Activated naive CD4-positive, alpha-beta T cell treated with anti-CD3 and anti-CD28 coated beads for 36 hours (primary cell): ENCODE measurements at regions not wholly inside any gene's neighbourhood (a gene's known extent, or its start where the extent isn't known, plus 50 kb on each side); places are given as distances from the start of the nearest gene placed in this dataset.

ENCODE experiments used
- CTCF ChIA-PET: fragments of 350-600 bp; sonication (Branson Sonifier 250); formaldehyde crosslinking; loops from one replicate; lab custom pipeline; 2021; ENCODE audit warnings: antibody characterized with exemption; lab: Charles Lee
- DNase-seq: peaks from one replicate; pipeline ENCODE4 v3.0.0-alpha.2; 2020
- H3K27ac Mint-ChIP-seq: one replicate; pipeline ENCODE4 v1.8.0; 2021; ENCODE audit warnings: mild to moderate bottlenecking, mixed read lengths
- H3K27me3 Mint-ChIP-seq: one replicate; pipeline ENCODE4 v1.8.0; 2021; ENCODE audit warnings: low read depth, mixed read lengths
- H3K36me3 Mint-ChIP-seq: one replicate; pipeline ENCODE4 v1.8.0; 2021; ENCODE audit warnings: low read depth, mixed read lengths
- H3K4me1 Mint-ChIP-seq: one replicate; pipeline ENCODE4 v1.8.0; 2021; ENCODE audit warnings: low read depth, mixed read lengths
- H3K4me3 Mint-ChIP-seq: one replicate; pipeline ENCODE4 v1.8.0; 2021; ENCODE audit warnings: mild to moderate bottlenecking, moderate library complexity, mixed read lengths
- H3K9me3 Mint-ChIP-seq: one replicate; pipeline ENCODE4 v1.8.0; 2021; ENCODE audit warnings: mixed read lengths
- intact Hi-C: fragments of 100-400 bp; cut with micrococcal nuclease; formaldehyde crosslinking; loops from one replicate; pipeline ENCODE4 v1.15.1; 2023

- no peak for DNase-seq
- Mint-ChIP-seq H3K27ac (no peak overlapping the region), H3K36me3 (no peaks in the 10 kb centered on the region), H3K27me3 (peaks cover 19% of the 10 kb centered on the region), H3K4me1 (no peaks in the 10 kb centered on the region), H3K9me3 (no peaks in the 10 kb centered on the region), H3K4me3 (no peak overlapping the region)
- CTCF ChIA-PET: no interaction called here
- intact Hi-C loops: no loop called here
Observed at GRCh38 chr11:18878211-18878610, 61.0 kb downstream of the MRGPRX1 start.

DNA sequence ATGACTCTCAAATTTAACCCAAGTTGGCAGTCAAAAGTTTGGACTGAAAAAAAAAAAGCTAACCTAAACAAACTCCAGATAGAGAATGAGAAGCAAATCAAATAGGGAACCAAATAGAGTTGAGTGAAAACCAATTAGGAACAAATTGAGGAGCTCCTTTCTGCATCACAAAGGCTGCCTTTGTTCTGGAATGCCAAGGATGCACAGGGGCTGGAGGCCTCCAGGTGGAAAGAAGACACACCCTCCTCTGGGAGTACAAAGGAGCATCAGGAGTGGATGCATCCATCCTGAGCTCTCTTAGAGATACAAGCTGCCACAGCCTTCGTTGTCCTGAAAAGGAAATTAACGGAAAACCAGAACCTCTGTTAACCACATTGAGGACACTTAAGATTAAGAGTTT, 73.3 kb downstream of the MRGPRX1 start:
- no peak overlapping the region for H3K4me3 Mint-ChIP-seq
- H3K36me3 Mint-ChIP-seq: no peaks in the 10 kb centered on the region
- no peak overlapping the region for H3K27ac Mint-ChIP-seq
- H3K9me3 Mint-ChIP-seq: no peaks in the 10 kb centered on the region
- CTCF ChIA-PET: interaction anchor here (1.2 kb wide), 1 partner anchor 13 kb away, joined by 4 read pairs; no protein-coding TSS in a partner anchor
- no peak for DNase-seq
- peaks cover 19% of the 10 kb centered on the region for H3K27me3 Mint-ChIP-seq
- no peaks in the 10 kb centered on the region for H3K4me1 Mint-ChIP-seq
- intact Hi-C loops: no loop called here

DNA sequence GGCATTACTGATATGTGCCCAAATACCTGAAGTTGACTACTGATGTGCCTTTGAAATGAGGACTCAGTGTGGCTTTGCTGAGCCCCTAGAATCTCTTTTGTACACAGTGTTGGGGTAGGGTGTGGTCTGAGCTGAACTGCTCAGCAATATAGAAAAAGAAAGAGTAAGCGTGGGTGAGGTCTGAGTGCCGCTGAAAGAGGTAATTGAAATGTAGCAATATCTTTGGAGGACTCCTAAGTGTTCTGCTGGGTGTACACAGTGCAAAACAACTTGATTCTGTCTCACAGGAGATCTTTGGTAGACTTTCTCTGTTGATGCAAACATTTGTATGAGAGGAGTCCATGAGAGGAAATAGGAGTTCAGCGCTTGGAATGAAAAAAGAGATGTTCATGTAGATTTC, 73.7 kb upstream of the PTPN5 start:
- CTCF ChIA-PET: no interaction called here
- Mint-ChIP-seq H3K36me3 (no peaks in the 10 kb centered on the region), H3K27me3 (peaks cover 20% of the 10 kb centered on the region), H3K27ac (no peak overlapping the region), H3K4me3 (no peak overlapping the region), H3K4me1 (no peaks in the 10 kb centered on the region), H3K9me3 (no peaks in the 10 kb centered on the region)
- no peak for DNase-seq
- intact Hi-C loops: no loop called here

- Mint-ChIP-seq H3K4me1 (no peaks in the 10 kb centered on the region), H3K9me3 (no peaks in the 10 kb centered on the region), H3K27me3 (peaks cover 9% of the 10 kb centered on the region), H3K4me3 (no peak overlapping the region), H3K36me3 (no peaks in the 10 kb centered on the region), H3K27ac (no peak overlapping the region)
- DNase-seq: no peak
- intact Hi-C loops: loop anchor here (1.0 kb wide), 1 partner anchor 78 kb away; no protein-coding TSS in a partner anchor
- CTCF ChIA-PET: interaction anchor here (0.6 to 1.2 kb wide), 3 partner anchors 13 to 864 kb away, joined by 3 to 4 read pairs (median 3); no protein-coding TSS in a partner anchor
Observed at GRCh38 chr11:18853086-18853720, 61.6 kb upstream of the PTPN5 start.

GRCh38 chr11:18849406-18849805, 57.8 kb upstream of the PTPN5 start:
- Mint-ChIP-seq H3K9me3 (no peaks in the 10 kb centered on the region), H3K27me3 (peaks cover 4% of the 10 kb centered on the region), H3K4me1 (no peaks in the 10 kb centered on the region), H3K36me3 (no peaks in the 10 kb centered on the region), H3K27ac (no peak overlapping the region), H3K4me3 (no peak overlapping the region)
- intact Hi-C loops: no loop called here
- CTCF ChIA-PET: no interaction called here
- DNase-seq: no peak

GRCh38 chr11:18844753-18845367, 53.3 kb upstream of the PTPN5 start:
- CTCF ChIA-PET: no interaction called here
- no peaks in the 10 kb centered on the region for H3K4me1 Mint-ChIP-seq
- no peak overlapping the region for H3K4me3 Mint-ChIP-seq
- no peak for DNase-seq
- H3K36me3 Mint-ChIP-seq: no peaks in the 10 kb centered on the region
- intact Hi-C loops: no loop called here
- H3K9me3 Mint-ChIP-seq: peaks cover 9% of the 10 kb centered on the region
- no peak overlapping the region for H3K27ac Mint-ChIP-seq
- peaks cover 2% of the 10 kb centered on the region for H3K27me3 Mint-ChIP-seq
